K562 (cell line): ENCODE measurements at regions not wholly inside any gene's neighbourhood (a gene's known extent, or its start where the extent isn't known, plus 50 kb on each side); places are given as distances from the start of the nearest gene placed in this dataset.

Experiments
- TF ChIP-seq, protein P1 (sequence below), 2 experiments: fragments of 450-650 bp; formaldehyde crosslinking in 1 of 2; IDR thresholded peaks; 2 replicates each; pipeline versions ENCODE4 v1.4.0 to v1.6.1; 2014 to 2020; ENCODE audit warnings: mild to moderate bottlenecking in 2 of 2, borderline replicate concordance in 1 of 2, low read depth in 1 of 2

DNA sequence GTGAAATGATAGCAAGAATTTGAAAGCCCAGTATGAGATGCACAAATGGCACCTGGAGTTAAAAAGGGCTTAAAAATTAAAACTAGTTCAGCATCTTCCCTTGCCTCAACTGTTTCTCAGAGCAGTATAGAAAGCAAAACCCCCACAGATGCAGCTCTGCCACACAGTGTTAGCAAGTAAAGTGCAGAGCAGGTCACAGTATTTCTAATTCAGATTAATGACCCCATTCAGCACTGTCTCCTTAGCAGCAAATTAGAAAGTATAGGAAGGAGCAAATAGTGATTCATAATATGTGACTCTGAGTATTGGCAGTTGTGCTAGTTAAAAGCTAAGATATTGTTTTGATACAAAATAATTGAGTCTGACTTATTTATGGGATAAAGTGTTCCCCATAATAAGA lies 73.8 kb upstream of the CCDC85A start (continued):
- TF ChIP-seq, protein P1, sequence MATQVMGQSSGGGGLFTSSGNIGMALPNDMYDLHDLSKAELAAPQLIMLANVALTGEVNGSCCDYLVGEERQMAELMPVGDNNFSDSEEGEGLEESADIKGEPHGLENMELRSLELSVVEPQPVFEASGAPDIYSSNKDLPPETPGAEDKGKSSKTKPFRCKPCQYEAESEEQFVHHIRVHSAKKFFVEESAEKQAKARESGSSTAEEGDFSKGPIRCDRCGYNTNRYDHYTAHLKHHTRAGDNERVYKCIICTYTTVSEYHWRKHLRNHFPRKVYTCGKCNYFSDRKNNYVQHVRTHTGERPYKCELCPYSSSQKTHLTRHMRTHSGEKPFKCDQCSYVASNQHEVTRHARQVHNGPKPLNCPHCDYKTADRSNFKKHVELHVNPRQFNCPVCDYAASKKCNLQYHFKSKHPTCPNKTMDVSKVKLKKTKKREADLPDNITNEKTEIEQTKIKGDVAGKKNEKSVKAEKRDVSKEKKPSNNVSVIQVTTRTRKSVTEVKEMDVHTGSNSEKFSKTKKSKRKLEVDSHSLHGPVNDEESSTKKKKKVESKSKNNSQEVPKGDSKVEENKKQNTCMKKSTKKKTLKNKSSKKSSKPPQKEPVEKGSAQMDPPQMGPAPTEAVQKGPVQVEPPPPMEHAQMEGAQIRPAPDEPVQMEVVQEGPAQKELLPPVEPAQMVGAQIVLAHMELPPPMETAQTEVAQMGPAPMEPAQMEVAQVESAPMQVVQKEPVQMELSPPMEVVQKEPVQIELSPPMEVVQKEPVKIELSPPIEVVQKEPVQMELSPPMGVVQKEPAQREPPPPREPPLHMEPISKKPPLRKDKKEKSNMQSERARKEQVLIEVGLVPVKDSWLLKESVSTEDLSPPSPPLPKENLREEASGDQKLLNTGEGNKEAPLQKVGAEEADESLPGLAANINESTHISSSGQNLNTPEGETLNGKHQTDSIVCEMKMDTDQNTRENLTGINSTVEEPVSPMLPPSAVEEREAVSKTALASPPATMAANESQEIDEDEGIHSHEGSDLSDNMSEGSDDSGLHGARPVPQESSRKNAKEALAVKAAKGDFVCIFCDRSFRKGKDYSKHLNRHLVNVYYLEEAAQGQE (IDR thresholded peaks at IDR 0.05; ENCODE audit: borderline replicate concordance), result no peak
- TF ChIP-seq, protein P1 (CRISPR knock-in tag; IDR thresholded peaks at IDR 0.05; ENCODE audit: low read depth), result no peak
- TF ChIP-seq, all 486 proteins: peak for 0
